CD4-positive, alpha-beta T cell treated with Interleukin-6 at 100 ng/mL for 8 hours (primary cell): ENCODE measurements at regions not wholly inside any gene's neighbourhood (a gene's known extent, or its start where the extent isn't known, plus 50 kb on each side); places are given as distances from the start of the nearest gene placed in this dataset.

ENCODE experiments used
- DNase-seq: peaks from one replicate; pipeline ENCODE4 v3.0.0-alpha.2; 2020; ENCODE audit warnings: mixed read lengths, low spot score

- no peak for DNase-seq
These were observed 96.8 kb upstream of the VSTM2B start for GRCh38 chr19:29429021-29429420.

DNA sequence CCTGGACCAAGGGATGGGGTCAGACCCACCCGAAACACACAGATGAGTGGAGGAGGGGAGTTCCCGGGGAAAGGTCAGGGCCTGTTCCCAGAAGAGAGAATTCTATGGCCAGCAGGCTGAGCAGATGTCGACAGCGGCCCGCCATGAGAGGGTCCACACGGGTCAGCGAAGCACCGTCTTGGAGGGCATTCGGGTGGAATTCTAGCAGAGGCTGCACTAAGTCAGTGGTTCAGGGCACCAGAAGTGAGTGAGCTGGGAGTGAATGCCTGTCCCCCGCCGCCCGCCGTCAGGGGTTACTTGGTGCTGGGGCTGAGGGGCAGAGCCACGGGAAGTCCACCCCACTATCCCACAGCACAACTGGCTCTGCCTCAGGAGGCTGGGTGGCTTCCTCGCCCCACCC is 96.2 kb upstream of the VSTM2B start:
- DNase-seq = no peak

DNA sequence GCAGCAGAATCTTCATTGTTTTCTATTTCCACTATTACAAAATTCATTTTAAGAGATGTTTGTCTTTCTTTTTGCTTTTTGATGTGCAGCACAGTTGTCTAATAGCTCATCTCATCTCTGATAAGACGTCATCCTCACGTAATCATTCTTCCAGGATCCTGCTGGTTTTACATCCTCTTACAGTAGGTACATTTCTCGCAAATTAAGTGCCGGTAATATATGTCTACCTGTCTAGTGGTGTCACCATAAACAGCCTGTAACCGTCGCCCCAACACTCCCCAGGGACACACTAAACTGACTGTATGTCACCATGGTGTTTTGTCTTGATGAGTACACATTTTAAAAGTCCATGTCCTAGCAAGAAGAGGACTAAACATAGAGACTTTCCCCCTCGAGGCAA is 94.5 kb upstream of the VSTM2B start:
- DNase-seq = no peak

DNA sequence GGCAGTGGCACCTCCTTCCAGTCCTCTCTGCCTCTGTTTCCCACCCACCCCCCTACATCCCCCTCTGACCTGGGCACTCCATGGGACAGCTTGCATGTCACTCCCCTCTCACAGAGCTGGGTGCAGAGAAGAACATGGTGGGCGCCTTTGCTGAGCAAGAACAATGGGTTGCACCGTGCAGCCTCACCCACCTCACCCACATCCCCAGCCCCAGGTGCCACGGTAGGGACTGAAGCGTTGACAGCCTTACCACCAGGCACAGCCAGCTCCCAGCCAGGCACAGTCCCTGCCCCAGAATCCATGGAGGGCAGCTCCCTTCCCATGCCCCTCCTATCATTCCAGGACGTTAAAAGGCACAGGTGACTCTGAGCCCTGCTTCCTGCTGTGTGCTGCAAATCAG is 93.1 kb upstream of the VSTM2B start:
- no peak for DNase-seq

DNA sequence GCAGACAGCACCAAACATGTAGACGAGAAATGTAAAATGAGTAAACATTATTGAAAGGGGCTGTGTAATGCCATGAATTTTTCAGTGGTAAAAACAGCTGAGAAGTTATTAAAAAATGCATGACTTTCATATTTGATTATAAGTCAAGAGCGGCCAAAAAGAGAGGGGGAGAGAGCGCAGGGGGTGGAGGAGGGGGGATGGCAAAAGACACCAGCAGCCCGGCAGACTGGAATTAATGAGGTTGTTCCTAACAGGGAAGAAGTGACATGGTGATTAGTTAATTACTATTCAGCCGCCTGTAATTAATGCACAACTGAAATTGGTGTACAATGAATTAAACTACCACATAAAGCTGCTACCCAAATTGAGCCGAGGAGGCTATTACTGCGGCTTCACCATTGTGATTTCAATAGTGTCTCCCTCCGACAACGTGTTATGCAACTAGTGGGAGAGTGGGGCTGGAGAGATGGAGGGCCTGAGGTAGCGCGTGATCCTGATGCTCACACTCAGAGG is 89.1 kb upstream of the VSTM2B start:
- no peak for DNase-seq

GRCh38 chr19:29439021-29439420 is 86.8 kb upstream of the VSTM2B start:
- no peak for DNase-seq

DNA sequence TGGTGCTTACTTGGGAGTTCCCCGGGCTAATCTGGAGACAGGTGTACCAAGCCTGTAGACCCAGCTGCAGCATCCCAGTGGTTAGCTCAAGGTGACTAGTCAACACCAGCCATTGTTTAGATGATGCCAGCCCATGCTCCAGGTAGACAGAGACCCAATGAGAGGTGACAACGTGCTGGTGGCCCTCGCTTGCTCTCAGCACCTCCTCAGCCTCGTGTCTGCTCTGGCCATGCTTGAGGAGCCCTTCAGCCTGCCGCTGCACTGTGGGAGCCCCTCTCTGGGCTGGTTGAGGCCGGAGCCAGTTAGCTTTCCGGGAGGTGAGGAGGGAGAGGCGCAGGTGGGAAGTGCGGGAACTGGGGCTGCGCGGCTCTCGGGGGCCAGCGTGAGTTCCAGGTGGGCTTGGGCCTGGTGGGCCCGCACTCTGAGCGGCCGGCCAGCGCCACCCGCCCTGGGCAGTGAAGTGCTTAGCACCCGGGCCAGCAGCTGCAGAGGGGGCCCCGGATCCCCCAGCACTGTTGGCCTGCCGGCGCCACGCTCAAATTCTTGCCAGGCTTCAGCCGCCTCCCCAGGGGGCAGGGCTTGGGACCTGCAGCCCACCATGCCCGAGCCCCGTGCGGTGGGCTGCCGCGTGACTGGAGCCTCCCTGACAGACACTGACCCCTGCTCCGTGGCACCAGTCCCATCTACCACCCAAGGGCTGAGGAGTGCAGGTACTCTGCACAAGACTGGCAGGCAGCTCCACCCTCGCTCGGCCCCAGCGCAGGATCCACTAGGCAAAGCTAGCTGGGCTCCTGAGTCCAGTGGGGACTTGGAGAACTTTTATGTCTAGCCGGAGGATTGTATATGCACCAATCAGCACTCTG is 85.9 kb upstream of the VSTM2B start:
- no peak for DNase-seq

GRCh38 chr19:29442094-29442493 is 83.7 kb upstream of the VSTM2B start:
- no peak for DNase-seq

DNA sequence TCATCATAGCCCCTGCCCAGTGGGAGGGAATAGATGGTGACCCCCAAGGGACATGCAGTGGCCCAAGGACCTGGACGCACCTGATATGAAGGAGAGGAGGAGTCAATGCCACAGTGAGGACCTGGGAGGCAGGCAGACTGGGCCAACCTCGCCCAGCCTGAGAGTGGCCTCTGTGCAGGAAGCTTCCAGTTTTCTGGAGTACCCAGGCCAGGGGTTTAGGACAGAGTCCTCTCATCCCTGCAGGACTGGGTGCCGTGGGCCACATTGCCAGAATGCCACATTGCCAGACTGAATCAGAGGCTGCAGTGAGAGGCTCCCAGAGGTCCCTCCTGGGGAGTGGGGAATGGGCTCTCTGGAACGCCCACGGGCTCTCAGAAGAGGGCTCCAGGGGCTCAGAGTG is 82.9 kb upstream of the VSTM2B start:
- no peak for DNase-seq

GRCh38 chr19:29445246-29445645 is 80.5 kb upstream of the VSTM2B start:
- DNase-seq = no peak

DNA sequence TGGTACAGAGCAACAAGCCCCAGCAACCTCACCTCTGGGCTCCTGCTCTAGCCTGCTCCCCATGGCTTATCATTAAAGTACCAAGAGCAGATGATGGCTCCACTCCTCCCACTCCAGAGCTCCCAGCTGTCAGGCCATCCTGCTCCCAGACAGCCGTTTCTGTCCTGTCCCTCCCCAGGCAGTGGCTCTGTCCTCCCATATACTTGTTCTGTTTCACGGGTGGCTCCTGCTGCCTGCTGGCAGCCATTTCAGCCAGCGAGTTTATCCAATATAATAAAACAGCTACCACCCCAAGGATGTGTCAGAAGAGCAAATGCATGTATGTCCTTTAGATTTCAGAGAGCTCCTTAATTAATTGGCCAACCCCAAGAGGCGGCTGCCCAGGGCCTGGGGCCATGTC is 79.4 kb upstream of the VSTM2B start:
- no peak for DNase-seq

GRCh38 chr19:29448046-29448445 is 77.7 kb upstream of the VSTM2B start:
- DNase-seq = no peak

GRCh38 chr19:29449371-29449770 is 76.4 kb upstream of the VSTM2B start:
- no peak for DNase-seq

- no peak for DNase-seq
These were observed 75.5 kb upstream of the VSTM2B start for GRCh38 chr19:29450306-29450705.

DNA sequence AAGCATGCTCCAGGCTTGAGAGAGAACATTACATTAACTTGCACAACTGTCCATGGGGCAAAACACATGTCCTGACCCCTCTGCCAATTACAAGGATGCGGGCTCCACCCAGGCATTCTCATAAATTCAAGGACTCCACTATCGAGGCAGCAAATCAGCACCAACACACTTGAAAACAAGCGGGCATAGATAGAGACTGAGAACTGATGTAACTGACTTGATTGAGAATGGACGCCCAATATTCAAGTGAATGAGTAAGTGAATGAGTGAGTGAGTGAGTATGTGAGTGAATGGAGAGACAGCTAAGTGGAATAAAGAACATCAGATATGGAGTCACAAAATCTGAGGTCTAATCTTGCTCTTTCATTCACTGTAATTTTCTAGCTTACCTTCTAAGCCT is 75.0 kb upstream of the VSTM2B start:
- DNase-seq = no peak

DNA sequence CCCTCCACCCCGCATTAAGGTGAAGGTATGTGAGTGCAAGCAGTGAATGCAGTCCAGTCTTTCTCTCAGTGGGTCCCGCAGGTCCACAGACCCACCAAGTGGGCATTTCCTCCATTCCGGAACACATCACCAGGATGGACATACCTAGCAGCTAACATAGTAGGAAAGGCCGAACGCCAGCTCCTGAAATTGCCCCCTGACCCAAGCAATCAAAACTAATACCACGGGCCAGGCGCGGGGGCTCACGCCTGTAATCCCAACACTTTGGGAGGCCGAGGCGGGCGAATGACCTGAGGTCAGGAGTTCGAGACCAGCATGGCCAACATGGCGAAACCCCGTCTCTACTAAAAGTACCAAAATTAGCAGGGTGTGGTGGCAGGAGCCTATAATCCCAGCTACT is 71.7 kb upstream of the VSTM2B start:
- no peak for DNase-seq

DNA sequence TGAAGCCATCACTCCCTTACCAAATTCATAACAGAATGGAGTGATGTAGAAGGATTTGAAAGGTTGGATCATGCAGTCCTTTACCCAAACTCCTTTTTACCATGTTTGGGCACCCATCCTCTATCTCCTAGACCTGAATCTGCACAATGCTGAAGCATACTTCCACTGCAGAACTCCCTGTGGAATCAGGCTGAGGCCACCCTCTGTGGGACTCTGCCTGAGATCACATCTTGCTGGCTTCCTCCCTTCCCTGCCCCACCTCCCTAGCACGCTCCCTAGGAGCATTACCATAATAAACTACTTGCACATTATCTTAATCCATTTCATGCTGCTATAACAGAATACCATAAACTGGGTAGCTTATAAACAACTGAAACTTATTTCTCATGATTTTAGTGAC is 68.4 kb upstream of the VSTM2B start:
- DNase-seq = no peak

DNA sequence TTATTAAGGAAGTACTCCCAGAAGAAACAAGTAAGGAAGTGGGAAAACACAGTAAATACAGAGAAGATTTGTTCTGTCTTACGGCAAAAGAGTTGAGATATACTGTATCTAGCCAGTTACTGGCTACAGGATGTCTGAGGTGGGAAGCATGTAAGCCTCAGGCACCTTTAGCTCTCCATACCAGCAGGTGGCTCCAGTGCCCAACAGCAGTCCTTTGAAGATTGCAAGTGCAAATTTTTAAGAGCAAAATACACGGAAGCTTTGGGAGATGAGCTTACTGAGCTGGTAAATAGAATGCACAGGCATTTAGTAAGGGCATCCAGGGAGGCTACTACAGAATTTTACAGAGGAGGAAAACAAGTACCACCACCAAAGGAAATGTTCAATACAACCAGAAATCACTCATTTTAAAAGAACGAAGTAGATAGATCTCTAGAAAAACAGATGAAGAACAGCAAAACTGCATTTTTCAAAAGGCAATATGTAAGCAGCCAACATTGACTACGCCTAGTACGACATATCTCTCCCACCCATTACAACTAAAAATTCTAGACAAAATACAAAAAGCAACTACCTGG is 57.9 kb upstream of the VSTM2B start:
- DNase-seq = no peak

GRCh38 chr19:29475469-29475868 is 50.3 kb upstream of the VSTM2B start:
- DNase-seq = no peak
